Left ventricle myocardium inferior (tissue), 1 donor: ENCODE measurements at regions not wholly inside any gene's neighbourhood (a gene's known extent, or its start where the extent isn't known, plus 50 kb on each side); places are given as distances from the start of the nearest gene placed in this dataset.

Experiments used
- DNase-seq: peaks from one replicate; pipeline ENCODE4 v3.0.0-alpha.2; 2020
- H3K27ac ChIP-seq: fragments of 200-600 bp; replicated peaks from 2 replicates; pipeline ENCODE4 v1.8.0; 2021
- H3K27me3 ChIP-seq: fragments of 200-600 bp; 2 replicates; pipeline ENCODE4 v1.8.0; 2021; ENCODE audit warnings: low read depth
- H3K36me3 ChIP-seq: fragments of 200-600 bp; 2 replicates; pipeline ENCODE4 v1.8.0; 2021
- H3K4me1 ChIP-seq: fragments of 200-600 bp; 2 replicates; pipeline ENCODE4 v1.8.0; 2021
- H3K4me3 ChIP-seq: fragments of 200-600 bp; 2 replicates; pipeline ENCODE4 v1.8.0; 2021; ENCODE audit warnings: mild to moderate bottlenecking, moderate library complexity
- H3K9me3 ChIP-seq: fragments of 200-600 bp; replicated peaks from 2 replicates; pipeline ENCODE4 v1.8.0; 2021
- intact Hi-C: fragments of 100-400 bp; cut with micrococcal nuclease; formaldehyde crosslinking; loops from one replicate; pipeline ENCODE4 v1.11.0; 2022
- TF ChIP-seq, protein P1 (sequence below): fragments of 200-600 bp; IDR thresholded peaks from 2 replicates; pipeline ENCODE4 v1.8.0; 2021; ENCODE audit warnings: antibody characterized with exemption, mild to moderate bottlenecking, borderline replicate concordance
- donor health status: DM: no; HTN: yes; CAD: no; lungs with severe emphysema.

DNA sequence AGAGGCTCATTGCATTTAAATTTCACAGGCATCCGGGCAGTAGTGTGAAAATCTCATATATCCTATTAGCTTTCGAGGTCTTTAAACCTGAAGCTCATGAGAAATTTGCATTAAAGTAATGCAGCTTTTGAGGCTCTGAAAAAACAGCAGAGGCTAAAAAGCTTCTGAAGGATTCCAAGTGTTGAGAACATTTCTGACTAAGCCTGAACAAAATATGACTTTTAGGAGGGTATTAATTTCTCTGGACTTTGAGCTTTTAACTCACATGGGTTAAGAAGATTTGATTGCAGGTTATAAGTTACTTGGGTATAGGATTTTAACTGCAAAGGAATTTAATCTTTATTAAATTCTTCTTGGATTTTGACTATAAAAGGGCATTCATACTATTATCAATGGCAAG lies 743.9 kb downstream of the TLE1 start:
- H3K27me3 ChIP-seq = no peaks in the 10 kb centered on the region
- no peaks in the 10 kb centered on the region for H3K4me1 ChIP-seq
- peaks cover 6% of the 10 kb centered on the region for H3K9me3 ChIP-seq
- H3K27ac ChIP-seq = no peak overlapping the region
- no peak overlapping the region for H3K4me3 ChIP-seq
- intact Hi-C loops = no loop called here
- no peaks in the 10 kb centered on the region for H3K36me3 ChIP-seq
- TF ChIP-seq, protein P1, sequence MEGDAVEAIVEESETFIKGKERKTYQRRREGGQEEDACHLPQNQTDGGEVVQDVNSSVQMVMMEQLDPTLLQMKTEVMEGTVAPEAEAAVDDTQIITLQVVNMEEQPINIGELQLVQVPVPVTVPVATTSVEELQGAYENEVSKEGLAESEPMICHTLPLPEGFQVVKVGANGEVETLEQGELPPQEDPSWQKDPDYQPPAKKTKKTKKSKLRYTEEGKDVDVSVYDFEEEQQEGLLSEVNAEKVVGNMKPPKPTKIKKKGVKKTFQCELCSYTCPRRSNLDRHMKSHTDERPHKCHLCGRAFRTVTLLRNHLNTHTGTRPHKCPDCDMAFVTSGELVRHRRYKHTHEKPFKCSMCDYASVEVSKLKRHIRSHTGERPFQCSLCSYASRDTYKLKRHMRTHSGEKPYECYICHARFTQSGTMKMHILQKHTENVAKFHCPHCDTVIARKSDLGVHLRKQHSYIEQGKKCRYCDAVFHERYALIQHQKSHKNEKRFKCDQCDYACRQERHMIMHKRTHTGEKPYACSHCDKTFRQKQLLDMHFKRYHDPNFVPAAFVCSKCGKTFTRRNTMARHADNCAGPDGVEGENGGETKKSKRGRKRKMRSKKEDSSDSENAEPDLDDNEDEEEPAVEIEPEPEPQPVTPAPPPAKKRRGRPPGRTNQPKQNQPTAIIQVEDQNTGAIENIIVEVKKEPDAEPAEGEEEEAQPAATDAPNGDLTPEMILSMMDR = no peak
- no peak for DNase-seq

DNA sequence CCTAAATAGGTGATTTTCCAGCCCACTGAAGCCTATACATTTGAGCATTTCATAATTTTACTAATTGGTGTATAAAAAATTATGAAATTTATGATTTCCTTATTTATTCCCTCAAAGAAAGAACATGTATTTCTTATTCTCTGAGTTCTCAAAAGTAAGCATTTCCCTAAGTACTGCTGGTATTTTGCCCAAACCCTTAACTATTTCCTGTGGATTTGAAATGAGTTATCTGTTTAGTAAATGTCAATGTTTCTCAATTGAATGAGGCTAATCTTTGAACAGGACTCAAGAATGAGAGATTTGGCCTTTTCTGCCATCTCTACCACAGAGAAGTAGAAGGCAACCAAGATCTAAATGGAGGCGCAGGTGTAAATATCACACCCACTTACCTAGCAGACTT lies 751.7 kb downstream of the TLE1 start:
- no peaks in the 10 kb centered on the region for H3K36me3 ChIP-seq
- TF ChIP-seq, protein P1 = no peak
- no peaks in the 10 kb centered on the region for H3K4me1 ChIP-seq
- DNase-seq = no peak
- no peak overlapping the region for H3K4me3 ChIP-seq
- no peaks in the 10 kb centered on the region for H3K9me3 ChIP-seq
- H3K27ac ChIP-seq = no peak overlapping the region
- intact Hi-C loops = no loop called here
- H3K27me3 ChIP-seq = no peaks in the 10 kb centered on the region

DNA sequence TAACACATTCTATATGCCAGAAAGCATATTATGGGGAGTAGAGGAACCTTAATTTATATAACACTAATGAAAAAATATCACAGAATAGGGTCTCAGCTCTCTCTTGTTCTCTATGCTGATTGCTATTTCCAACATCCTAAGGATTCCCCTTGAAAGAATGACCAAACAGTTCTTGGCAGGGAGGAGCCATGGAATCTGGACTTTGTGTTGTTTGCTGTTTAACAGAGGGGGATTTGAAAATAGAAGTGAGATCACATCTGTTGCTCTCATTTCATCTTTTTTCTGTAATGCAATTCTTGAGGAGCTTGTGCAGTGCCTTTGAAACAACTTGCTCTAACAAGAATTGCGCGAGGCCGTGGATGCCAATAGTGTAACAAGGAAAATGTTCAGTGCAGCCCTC lies 755.3 kb downstream of the TLE1 start:
- Histone ChIP-seq H3K4me3 (no peak overlapping the region), H3K27ac (no peak overlapping the region), H3K9me3 (no peaks in the 10 kb centered on the region), H3K4me1 (no peaks in the 10 kb centered on the region), H3K27me3 (no peaks in the 10 kb centered on the region), H3K36me3 (no peaks in the 10 kb centered on the region)
- intact Hi-C loops = no loop called here
- DNase-seq = no peak
- TF ChIP-seq, protein P1 = no peak

DNA sequence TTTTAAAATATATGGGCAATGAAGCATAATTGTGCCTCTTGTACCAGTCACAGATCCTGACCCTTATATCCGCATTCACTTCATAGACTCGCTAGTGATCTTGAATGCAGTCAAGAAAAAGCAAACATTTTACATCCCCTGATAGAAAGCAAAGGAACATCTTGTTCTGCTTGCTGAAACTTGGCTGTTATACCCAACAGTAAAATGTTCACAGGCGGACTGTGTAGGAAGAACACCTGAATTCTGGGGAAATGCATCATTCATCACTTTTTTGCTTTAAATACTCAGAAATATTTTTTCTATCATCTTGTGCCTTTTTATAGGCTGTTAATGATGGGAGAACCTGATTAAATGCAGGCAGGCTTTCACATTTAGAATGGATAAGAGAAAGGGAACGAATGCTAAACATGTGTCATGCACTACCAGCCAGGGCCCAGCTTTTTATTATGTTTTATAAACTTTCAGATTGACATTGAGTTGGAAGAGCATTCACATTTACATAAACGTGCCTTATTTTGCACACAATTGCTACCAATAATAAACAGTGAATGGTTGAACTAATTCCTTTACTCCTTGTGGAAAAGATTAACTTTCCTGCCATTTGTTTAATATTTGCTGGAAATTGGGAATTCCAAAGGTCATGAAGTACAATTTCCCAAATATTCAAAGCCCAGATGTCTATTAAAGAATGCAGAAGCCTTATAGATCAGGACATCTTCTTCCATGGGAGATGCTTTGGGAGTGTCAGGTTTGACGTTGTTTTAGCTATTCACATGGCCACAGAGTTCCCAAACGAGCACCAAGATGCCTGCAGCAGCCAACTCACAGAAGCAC lies 756.2 kb downstream of the TLE1 start:
- no peaks in the 10 kb centered on the region for H3K27me3 ChIP-seq
- H3K4me1 ChIP-seq = no peaks in the 10 kb centered on the region
- H3K27ac ChIP-seq = no peak overlapping the region
- no peaks in the 10 kb centered on the region for H3K36me3 ChIP-seq
- TF ChIP-seq, protein P1 = no peak
- no peak overlapping the region for H3K4me3 ChIP-seq
- no peak for DNase-seq
- H3K9me3 ChIP-seq = peaks cover 6% of the 10 kb centered on the region
- intact Hi-C loops = no loop called here

DNA sequence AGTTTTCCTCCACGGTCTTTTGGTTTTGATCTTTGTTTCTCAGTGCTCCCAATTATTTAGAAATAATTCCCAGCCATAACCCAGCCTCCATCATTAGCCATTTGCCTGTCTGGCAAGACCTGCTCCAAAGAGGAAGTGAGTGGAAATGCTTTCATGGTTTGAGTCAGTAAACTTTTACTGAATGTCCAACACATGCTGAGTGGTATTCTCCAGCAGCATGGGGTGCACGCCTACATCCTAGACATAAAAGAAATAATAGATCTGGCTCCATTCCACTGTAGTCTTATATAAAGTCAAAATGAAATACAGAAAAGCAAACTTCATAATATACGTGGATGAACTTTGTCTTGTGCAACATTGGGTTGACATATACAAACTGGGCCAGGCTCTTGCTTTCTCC lies 757.2 kb downstream of the TLE1 start:
- Histone ChIP-seq H3K4me1 (no peaks in the 10 kb centered on the region), H3K4me3 (no peak overlapping the region), H3K36me3 (no peaks in the 10 kb centered on the region), H3K9me3 (peaks cover 6% of the 10 kb centered on the region), H3K27me3 (no peaks in the 10 kb centered on the region), H3K27ac (no peak overlapping the region)
- no peak for DNase-seq
- TF ChIP-seq, protein P1 = no peak
- intact Hi-C loops = no loop called here
